Hematopoietic multipotent progenitor cell treated with erythropoietin and hydrocortisone succinate and interleukin-3 and kit ligand, for 6 days (in vitro differentiated cells): ENCODE measurements at regions not wholly inside any gene's neighbourhood (a gene's known extent, or its start where the extent isn't known, plus 50 kb on each side); places are given as distances from the start of the nearest gene placed in this dataset.

Source experiments
- DNase-seq: peaks from one replicate; pipeline ENCODE4 v3.0.0-alpha.2; 2015

DNA sequence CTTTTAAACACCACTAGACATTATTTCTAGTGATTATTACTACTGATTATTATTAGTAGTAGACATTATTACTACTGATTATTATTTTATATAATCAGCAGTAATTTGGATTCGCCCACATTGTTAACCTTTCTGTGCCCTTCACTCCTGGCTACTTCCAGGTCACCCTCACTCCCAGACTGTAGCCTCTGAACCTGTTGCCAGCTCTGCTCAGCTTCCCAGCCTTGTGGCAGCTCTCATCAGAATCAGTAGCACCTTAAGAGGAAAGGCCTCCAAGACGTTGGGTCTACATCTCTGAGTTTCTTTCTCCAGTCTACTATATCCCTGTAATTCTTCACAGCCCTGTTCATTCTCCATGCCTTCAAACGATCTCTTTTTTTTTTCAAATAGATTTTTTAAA is 137.0 kb downstream of the KATNIP start:
- no peak for DNase-seq

DNA sequence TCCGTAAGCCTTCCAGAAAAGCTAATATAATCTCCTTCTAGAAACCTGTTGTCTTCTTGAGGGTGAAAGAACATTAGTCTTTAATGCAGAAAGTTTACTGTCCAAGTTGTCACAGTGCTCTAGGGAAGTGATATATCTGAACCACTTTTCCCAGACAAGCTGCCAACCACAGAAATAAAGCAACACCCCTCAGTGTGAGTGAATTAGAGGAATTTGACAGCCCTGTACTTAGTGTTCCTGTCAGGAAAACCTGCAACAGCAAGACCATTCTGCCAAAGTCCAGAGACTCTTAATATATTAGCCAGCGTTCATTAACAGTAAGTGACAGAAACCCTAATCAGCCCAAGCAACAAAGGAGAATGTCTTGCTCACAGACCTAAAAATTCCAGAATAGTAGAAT is 137.7 kb downstream of the KATNIP start:
- DNase-seq = no peak

DNA sequence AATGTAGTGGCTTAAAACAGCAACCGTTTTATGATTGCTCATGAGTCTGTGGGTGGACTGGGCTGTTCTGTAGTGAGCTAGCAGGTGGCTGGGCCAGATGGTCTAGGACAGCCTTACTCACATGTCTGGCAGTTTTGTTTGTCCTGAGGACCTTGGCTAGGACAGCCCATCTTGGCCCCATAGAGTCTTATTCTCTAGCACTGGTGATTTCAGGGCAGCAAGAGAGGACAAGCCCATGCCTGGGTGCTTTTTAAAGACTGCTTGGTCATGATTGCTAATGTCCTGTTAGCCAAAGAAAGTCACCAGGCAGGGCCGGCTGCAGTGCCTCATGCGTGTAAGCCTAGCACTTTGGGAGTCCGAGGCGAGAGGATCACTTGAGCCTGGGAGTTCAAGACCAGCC is 139.8 kb downstream of the KATNIP start:
- no peak for DNase-seq

- peak; percentile 78 for DNase-seq
Observed at GRCh38 chr16:27690608-27691007, 140.7 kb downstream of the KATNIP start.

DNA sequence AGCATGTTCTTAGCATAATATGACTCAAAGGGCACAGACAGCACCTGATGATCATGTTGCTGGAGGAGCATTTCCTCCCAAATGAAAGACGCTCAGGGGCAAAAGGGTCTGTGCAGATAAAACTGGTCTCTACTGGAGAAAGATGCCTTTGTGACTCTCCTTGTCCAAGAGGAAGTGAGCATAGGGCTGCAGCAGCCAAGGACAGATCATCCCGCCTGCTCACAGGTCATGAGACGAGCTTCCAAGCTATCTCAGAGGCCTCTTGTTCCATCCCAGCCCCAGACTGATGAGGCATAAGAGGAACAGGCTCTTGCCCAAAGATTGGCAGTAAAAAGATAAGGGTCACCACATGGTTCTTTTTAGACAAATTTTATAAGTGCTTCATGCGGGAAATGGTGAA is 141.8 kb downstream of the KATNIP start:
- no peak for DNase-seq

DNA sequence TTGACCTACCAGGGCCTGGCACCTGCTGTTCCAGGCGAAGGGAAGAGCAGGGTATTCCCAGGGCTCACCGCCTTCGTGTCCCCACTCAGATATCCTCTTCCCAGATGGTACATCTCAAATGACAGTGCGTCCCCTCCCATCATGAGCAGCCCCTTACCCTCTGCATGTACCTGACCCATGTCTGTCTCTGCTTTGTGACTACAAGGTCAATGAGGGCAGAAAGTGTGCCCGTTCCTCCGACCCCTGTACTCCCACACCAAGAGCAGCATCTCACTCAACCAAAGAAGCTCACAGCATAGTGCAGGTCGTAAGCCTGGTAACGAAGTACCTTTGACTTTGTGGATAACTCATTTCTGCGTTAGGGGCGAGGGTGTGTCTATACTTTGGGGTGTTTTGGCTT is 142.6 kb downstream of the KATNIP start:
- DNase-seq = no peak

DNA sequence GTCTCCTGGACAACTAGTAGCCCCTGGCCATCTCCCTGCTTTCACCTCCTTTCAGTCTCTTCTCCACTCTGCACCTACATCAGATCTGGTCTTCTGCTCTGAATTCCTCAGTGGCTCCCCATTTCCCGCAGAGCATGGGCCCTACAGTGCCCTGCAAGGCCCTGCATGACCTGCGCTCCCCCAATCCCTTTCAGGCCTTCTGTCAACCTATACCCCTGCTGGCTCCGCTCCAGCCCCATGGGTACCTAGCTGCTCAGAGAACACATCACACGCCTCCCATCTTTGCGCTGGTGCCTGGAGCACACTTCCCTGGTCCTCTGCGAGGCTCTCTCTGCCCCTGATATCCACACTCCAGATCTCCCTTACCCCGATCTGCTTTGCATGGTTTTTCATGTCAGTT is 145.2 kb downstream of the KATNIP start:
- DNase-seq = no peak

DNA sequence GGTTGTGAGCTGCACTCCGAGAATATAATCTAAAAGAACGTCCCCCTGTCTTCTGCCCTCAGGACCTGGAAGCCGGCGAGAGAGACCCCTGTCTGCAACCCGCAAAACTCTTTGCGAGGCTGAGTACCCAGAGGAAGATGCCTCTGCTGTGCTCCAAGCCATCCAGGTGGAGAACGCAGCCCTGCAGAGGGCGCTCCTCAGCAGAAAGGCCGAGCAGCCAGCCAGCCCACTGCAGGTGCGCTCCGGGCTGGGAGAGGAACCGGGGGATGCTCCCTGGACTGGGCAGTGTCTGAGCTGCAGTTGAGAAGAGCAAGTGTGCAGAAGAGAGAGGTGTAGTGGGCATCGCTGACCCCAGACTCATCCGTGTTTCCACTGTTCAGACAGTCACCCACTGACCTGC is 148.3 kb downstream of the KATNIP start:
- peak; percentile 27 for DNase-seq

- no peak for DNase-seq
Observed at GRCh38 chr16:27698746-27699145, 148.8 kb downstream of the KATNIP start.

- DNase-seq = no peak
Observed at GRCh38 chr16:27699540-27699939, 149.6 kb downstream of the KATNIP start.

GRCh38 chr16:27700304-27700995 is 150.5 kb downstream of the KATNIP start:
- DNase-seq = no peak

DNA sequence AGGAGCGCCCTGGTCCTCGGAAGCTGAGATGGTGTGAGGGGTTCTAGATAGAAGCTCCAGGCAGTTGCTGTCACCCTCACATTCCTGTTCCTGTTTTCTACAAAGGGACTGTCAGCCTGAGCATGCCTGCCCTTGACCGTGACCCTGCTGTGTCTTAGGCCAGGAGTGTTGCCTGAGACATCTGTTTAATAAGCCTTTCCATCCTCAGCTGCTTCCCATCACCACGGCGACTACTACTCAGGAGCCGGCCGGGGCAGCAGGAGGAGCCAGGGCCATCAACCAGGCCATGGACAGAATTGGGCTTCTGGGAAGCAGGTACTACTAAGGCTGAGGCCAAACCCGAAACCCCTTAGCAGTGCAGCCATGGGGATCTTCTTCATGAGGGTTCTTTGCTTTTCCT is 151.4 kb downstream of the KATNIP start:
- DNase-seq = no peak

DNA sequence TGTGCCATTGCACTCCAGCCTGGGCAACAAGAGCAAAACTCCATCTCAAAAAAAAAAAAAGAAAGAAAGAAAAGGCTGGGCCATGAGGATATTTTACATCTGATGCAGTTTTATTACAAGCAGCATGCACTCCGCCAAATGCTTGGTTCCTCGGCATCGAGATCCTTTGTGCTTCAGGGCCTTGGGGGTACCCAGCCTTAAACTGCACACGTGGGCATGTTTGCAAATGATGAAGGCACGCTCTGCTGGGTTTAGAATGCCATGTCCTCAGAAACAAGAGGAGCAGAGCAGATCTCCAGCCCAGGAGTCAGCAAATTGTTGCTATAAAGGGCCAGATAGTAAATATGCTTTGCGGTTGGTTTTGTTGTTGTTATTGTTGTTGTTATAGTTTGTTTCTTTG is 153.2 kb downstream of the KATNIP start:
- no peak for DNase-seq

DNA sequence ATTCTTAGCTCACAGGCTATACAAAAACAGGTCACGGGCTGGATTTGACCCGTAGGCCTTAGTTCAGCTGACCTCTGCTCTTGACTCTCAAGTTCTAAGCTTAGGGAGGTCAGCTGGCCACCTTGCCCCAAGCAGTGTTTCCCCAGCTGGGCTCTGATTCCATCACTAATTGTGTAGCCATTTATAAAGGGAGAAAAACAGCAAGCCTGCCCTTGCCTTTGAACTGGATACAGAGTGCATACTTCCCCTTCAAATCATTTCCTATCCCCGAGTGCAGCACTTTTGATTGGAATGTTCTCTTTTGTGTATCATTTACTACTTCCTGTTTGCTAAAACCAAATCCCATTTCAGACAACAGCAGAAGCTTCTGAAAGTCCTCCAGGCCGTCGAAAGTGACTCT is 153.6 kb downstream of the KATNIP start:
- no peak for DNase-seq

DNA sequence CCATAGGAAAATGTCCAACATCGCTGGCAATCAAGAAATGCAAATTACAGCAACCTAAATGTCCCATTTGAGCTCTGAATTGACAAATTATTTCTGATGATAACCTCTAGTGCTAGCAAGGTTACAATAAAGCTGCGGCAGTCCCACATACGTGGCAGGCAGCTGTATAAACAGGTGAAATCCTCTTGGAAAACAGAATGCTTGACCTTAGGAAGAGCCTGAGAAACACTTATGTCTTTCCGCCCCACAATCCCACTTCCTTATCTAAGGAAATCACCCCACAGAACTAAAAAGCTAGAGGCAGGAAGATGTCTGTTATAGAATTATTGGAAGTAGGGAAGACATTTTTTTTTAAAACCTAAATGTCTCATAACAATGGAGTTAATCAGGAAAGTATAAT is 154.3 kb downstream of the KATNIP start:
- no peak for DNase-seq

DNA sequence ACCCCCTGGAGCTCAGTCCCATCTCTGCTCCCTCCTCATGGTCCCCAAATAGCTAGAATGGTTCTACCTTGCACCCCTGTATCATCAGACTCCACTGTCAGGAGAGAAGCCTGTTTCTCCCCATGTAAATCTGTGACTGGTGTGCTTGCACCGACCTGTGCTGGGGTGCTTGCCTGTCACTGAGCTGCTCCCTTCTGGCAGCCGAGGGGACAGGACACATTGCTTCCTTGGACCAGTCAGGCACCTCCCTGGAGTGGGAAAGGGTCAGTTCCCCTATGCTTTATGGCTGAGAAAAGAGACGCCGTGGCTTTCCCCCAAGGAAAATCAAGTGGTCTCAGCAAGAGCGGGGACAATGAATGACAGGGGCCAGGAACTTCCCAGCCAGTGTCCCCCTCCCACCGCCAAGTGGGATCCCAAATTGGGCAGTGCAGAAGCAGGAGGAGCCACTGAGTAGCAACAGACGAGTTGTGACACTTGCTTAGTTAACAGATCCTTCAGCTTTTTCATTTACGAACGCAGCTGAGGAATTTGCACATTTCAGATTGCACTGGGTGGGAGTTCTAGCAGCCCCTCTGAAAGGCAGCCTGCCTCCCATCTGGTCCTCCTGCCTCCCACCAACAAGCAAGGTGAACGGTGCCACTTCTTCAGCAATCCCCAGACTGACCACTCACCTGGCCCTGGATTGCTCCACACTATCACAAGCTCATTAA is 156.4 kb downstream of the KATNIP start:
- DNase-seq = no peak

GRCh38 chr16:27706866-27707685 is 157.1 kb downstream of the KATNIP start:
- DNase-seq = no peak

DNA sequence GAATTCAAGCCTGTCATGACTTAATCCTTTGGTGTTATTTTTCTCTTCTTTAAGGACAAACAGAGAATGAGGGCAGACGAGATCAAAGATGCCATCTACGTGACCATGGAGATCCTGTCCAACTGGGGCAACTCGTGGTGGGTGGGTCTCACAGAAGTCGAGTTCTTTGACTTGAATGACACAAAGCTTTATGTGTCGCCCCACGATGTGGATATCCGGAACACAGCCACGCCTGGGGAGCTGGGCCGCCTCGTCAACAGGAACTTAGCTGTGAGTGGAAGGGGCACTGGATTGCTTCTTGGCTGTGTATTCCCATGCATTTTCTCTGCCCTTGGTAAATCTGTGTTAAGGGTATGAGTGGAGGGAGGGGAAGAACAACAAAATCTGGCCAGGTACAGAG is 158.7 kb downstream of the KATNIP start:
- DNase-seq = no peak

- DNase-seq = no peak
Observed at GRCh38 chr16:27712251-27712711, 162.3 kb downstream of the KATNIP start.

DNA sequence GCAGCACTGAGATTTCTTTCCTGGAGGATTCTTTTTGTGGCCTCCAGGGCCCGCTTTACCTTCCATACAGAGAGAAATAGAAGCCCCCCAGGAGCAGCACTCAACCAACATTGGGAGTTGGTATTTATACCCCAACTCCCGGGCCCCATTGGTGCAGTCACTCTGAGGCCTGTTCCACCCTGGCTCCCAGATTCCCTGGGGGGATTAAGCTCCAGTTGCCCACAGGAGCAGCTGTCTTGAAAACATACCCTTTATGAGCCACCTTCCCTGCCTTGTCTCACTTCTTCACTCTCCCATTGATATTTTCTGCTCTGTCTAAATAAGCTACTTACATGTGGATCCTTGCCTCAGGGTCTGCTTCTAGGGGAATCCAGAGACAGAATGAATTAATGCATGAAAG is 167.8 kb downstream of the KATNIP start:
- no peak for DNase-seq

GRCh38 chr16:27718201-27719105 is 168.5 kb downstream of the KATNIP start:
- no peak for DNase-seq

DNA sequence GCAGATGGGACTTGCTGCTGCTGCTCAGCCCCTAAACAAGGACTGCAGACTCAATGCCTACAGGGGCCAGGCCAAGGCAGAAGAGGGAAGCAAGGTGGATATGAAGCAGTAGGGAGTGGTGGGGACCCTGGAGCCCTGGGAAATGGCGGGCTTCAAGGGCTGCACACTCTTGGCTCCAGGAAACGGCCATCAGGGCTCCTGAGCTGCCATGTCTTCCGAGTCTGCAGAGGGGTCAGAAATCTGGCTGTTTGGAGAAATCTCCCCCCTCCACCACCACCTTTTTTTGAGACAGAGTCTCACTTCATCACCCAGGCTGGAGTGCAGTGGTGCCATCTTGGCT is 169.1 kb downstream of the KATNIP start:
- DNase-seq = no peak
